ENCODE measurements at regions not wholly inside any gene's neighbourhood (a gene's known extent, or its start where the extent isn't known, plus 50 kb on each side); places are given as distances from the start of the nearest gene placed in this dataset.
"Not testable (repeated sequence)": the region's sequence is repeated elsewhere in the genome, so short reads cannot be mapped to it uniquely, and the experiment has no call there.

- TF ChIP-seq POLR2AphosphoS5 (IDR thresholded peaks at IDR 0.05), result no peak
- TF ChIP-seq POLR2A (IDR thresholded peaks at IDR 0.05; ENCODE audit: low read depth), result no peak
- no peak for TF ChIP-seq CTCF (IDR thresholded peaks at IDR 0.05)
- TF ChIP-seq EP300 (IDR thresholded peaks at IDR 0.05), result no peak
- no peak overlapping the region for H3K27ac ChIP-seq (replicated peaks in 1 of 4)
- DNase-seq (ENCODE audit: extremely low spot score), result no peak
- H3K9me3 ChIP-seq, result no peaks in the 10 kb centered on the region
- no peak overlapping the region for H3K4me3 ChIP-seq
- H3K36me3 ChIP-seq, result no peaks in the 10 kb centered on the region
- intact Hi-C loops (cut with DNase I), result no loop called here
- H3K27me3 ChIP-seq, result no peaks in the 10 kb centered on the region
- no peaks in the 10 kb centered on the region for H3K4me1 ChIP-seq
Measured at GRCh38 chr13:70747262-70747661, 639.0 kb upstream of the KLHL1 start.

GRCh38 chr13:70746469-70746868, 638.2 kb upstream of the KLHL1 start:
- H3K9me3 ChIP-seq; intact Hi-C loops (cut with DNase I); DNase-seq (ENCODE audit: extremely low spot score); H3K36me3 ChIP-seq; H3K27ac ChIP-seq (replicated peaks in 1 of 4); H3K4me3 ChIP-seq; H3K4me1 ChIP-seq; H3K27me3 ChIP-seq: not testable (repeated sequence)
- 97% methylated on average over 6 of the region's 6 CpGs for WGBS

GRCh38 chr13:70736622-70737317, 628.5 kb upstream of the KLHL1 start:
- H3K27ac ChIP-seq (replicated peaks in 1 of 4), result no peak overlapping the region
- no peaks in the 10 kb centered on the region for H3K9me3 ChIP-seq
- no peak for DNase-seq (ENCODE audit: extremely low spot score)
- TF ChIP-seq CTCF (IDR thresholded peaks at IDR 0.05), result no peak
- TF ChIP-seq EP300 (IDR thresholded peaks at IDR 0.05), result no peak
- TF ChIP-seq POLR2A (IDR thresholded peaks at IDR 0.05; ENCODE audit: low read depth), result no peak
- TF ChIP-seq POLR2AphosphoS5 (IDR thresholded peaks at IDR 0.05), result no peak
- 88% methylated on average over 1 of the region's 1 CpG for WGBS
- H3K4me1 ChIP-seq, result no peaks in the 10 kb centered on the region
- H3K4me3 ChIP-seq, result no peak overlapping the region
- intact Hi-C loops (cut with DNase I), result no loop called here
- no peaks in the 10 kb centered on the region for H3K36me3 ChIP-seq
- no peaks in the 10 kb centered on the region for H3K27me3 ChIP-seq

GRCh38 chr13:70732611-70733010, 624.4 kb upstream of the KLHL1 start:
- TF ChIP-seq CTCF (IDR thresholded peaks at IDR 0.05) (no peak), EP300 (IDR thresholded peaks at IDR 0.05) (no peak), POLR2AphosphoS5 (IDR thresholded peaks at IDR 0.05) (no peak), POLR2A (IDR thresholded peaks at IDR 0.05; ENCODE audit: low read depth) (no peak)
- Histone ChIP-seq H3K27me3 (no peaks in the 10 kb centered on the region), H3K4me1 (no peaks in the 10 kb centered on the region), H3K9me3 (no peaks in the 10 kb centered on the region), H3K27ac (replicated peaks in 1 of 4) (no peak overlapping the region), H3K4me3 (no peak overlapping the region), H3K36me3 (no peaks in the 10 kb centered on the region)
- no peak for DNase-seq (ENCODE audit: extremely low spot score)
- 47% methylated on average over 2 of the region's 2 CpGs for WGBS
- intact Hi-C loops (cut with DNase I), result no loop called here

- TF ChIP-seq CTCF (IDR thresholded peaks at IDR 0.05), result no peak
- no peak for TF ChIP-seq POLR2AphosphoS5 (IDR thresholded peaks at IDR 0.05)
- no peak for TF ChIP-seq POLR2A (IDR thresholded peaks at IDR 0.05; ENCODE audit: low read depth)
- TF ChIP-seq EP300 (IDR thresholded peaks at IDR 0.05), result no peak
- DNase-seq (ENCODE audit: extremely low spot score), result no peak
- Histone ChIP-seq H3K36me3 (no peaks in the 10 kb centered on the region), H3K9me3 (no peaks in the 10 kb centered on the region), H3K4me3 (no peak overlapping the region), H3K27me3 (no peaks in the 10 kb centered on the region), H3K27ac (replicated peaks in 1 of 4) (no peak overlapping the region), H3K4me1 (no peaks in the 10 kb centered on the region)
- intact Hi-C loops (cut with DNase I), result no loop called here
- 89% methylated on average over 2 of the region's 2 CpGs for WGBS
Measured at GRCh38 chr13:70729369-70729768, 621.1 kb upstream of the KLHL1 start.

Measured in esophagus muscularis mucosa (tissue), 4 donors.